ENCODE measurements at regions not wholly inside any gene's neighbourhood (a gene's known extent, or its start where the extent isn't known, plus 50 kb on each side); places are given as distances from the start of the nearest gene placed in this dataset.
"Not testable (repeated sequence)": the region's sequence is repeated elsewhere in the genome, so short reads cannot be mapped to it uniquely, and the experiment has no call there.

- no peaks in the 10 kb centered on the region for H3K9me3 Mint-ChIP-seq
- no peaks in the 10 kb centered on the region for H3K4me1 Mint-ChIP-seq
- no peaks in the 10 kb centered on the region for H3K27me3 Mint-ChIP-seq
These were observed 154.3 kb upstream of the FGF10 start for GRCh38 chr5:44543511-44543910.

GRCh38 chr5:44542470-44542869 is 153.2 kb upstream of the FGF10 start:
- Mint-ChIP-seq H3K27ac (no peak overlapping the region), H3K27me3 (no peaks in the 10 kb centered on the region), H3K4me3 (no peak overlapping the region), H3K4me1 (no peaks in the 10 kb centered on the region), H3K9me3 (no peaks in the 10 kb centered on the region), H3K36me3 (ENCODE audit: low read depth) (no peaks in the 10 kb centered on the region)
- no peak for ATAC-seq (replicated peaks)

More at GRCh38 chr5:44543511-44543910, 154.3 kb upstream of the FGF10 start:
- no peak overlapping the region for H3K4me3 Mint-ChIP-seq
- no peak for ATAC-seq (replicated peaks)
- no peaks in the 10 kb centered on the region for H3K36me3 Mint-ChIP-seq (ENCODE audit: low read depth)
- no peak overlapping the region for H3K27ac Mint-ChIP-seq

- no peak overlapping the region for H3K27ac Mint-ChIP-seq
- no peaks in the 10 kb centered on the region for H3K9me3 Mint-ChIP-seq
- no peaks in the 10 kb centered on the region for H3K4me1 Mint-ChIP-seq
- no peaks in the 10 kb centered on the region for H3K36me3 Mint-ChIP-seq (ENCODE audit: low read depth)
- no peak for ATAC-seq (replicated peaks)
- no peak overlapping the region for H3K4me3 Mint-ChIP-seq
- no peaks in the 10 kb centered on the region for H3K27me3 Mint-ChIP-seq
These were observed 150.3 kb upstream of the FGF10 start for GRCh38 chr5:44539602-44539919.

GRCh38 chr5:44538797-44539601 is 149.8 kb upstream of the FGF10 start:
- H3K4me1 Mint-ChIP-seq: no peaks in the 10 kb centered on the region
- no peaks in the 10 kb centered on the region for H3K27me3 Mint-ChIP-seq
- H3K4me3 Mint-ChIP-seq: no peak overlapping the region
- ATAC-seq (replicated peaks): no peak
- no peak overlapping the region for H3K27ac Mint-ChIP-seq
- H3K9me3 Mint-ChIP-seq: no peaks in the 10 kb centered on the region
- no peaks in the 10 kb centered on the region for H3K36me3 Mint-ChIP-seq (ENCODE audit: low read depth)

GRCh38 chr5:44536650-44537260 is 147.5 kb upstream of the FGF10 start:
- H3K27me3 Mint-ChIP-seq: no peaks in the 10 kb centered on the region
- no peaks in the 10 kb centered on the region for H3K36me3 Mint-ChIP-seq (ENCODE audit: low read depth)
- no peak overlapping the region for H3K4me3 Mint-ChIP-seq
- no peaks in the 10 kb centered on the region for H3K4me1 Mint-ChIP-seq
- H3K9me3 Mint-ChIP-seq: peaks cover 8% of the 10 kb centered on the region
- no peak for ATAC-seq (replicated peaks)
- H3K27ac Mint-ChIP-seq: no peak overlapping the region

- ATAC-seq (replicated peaks): no peak
- Mint-ChIP-seq H3K27ac (no peak overlapping the region), H3K4me3 (no peak overlapping the region), H3K27me3 (no peaks in the 10 kb centered on the region), H3K9me3 (peaks cover 11% of the 10 kb centered on the region), H3K36me3 (ENCODE audit: low read depth) (no peaks in the 10 kb centered on the region), H3K4me1 (no peaks in the 10 kb centered on the region)
These were observed 146.4 kb upstream of the FGF10 start for GRCh38 chr5:44535621-44536020.

GRCh38 chr5:44532981-44533380 is 143.8 kb upstream of the FGF10 start:
- Mint-ChIP-seq H3K27me3 (no peaks in the 10 kb centered on the region), H3K27ac (no peak overlapping the region), H3K4me3 (no peak overlapping the region), H3K36me3 (ENCODE audit: low read depth) (no peaks in the 10 kb centered on the region), H3K4me1 (no peaks in the 10 kb centered on the region), H3K9me3 (peaks cover 21% of the 10 kb centered on the region)
- ATAC-seq (replicated peaks): no peak

- H3K9me3 Mint-ChIP-seq: peaks cover 21% of the 10 kb centered on the region
- not testable (repeated sequence) for H3K36me3 Mint-ChIP-seq (ENCODE audit: low read depth); H3K27ac Mint-ChIP-seq; H3K4me1 Mint-ChIP-seq; ATAC-seq (replicated peaks); H3K27me3 Mint-ChIP-seq; H3K4me3 Mint-ChIP-seq
These were observed 142.5 kb upstream of the FGF10 start for GRCh38 chr5:44531756-44532155.

GRCh38 chr5:44530783-44531182 is 141.6 kb upstream of the FGF10 start:
- H3K27me3 Mint-ChIP-seq; H3K4me3 Mint-ChIP-seq; H3K4me1 Mint-ChIP-seq; ATAC-seq (replicated peaks); H3K36me3 Mint-ChIP-seq (ENCODE audit: low read depth); H3K27ac Mint-ChIP-seq: not testable (repeated sequence)
- peaks cover 21% of the 10 kb centered on the region for H3K9me3 Mint-ChIP-seq

GRCh38 chr5:44511596-44511995 is 122.4 kb upstream of the FGF10 start:
- peaks cover 8% of the 10 kb centered on the region for H3K9me3 Mint-ChIP-seq

GRCh38 chr5:44506561-44506960 is 117.3 kb upstream of the FGF10 start:
- Mint-ChIP-seq H3K9me3 (peaks cover under 1% of the 10 kb centered on the region), H3K4me3 (no peak overlapping the region), H3K4me1 (no peaks in the 10 kb centered on the region), H3K36me3 (ENCODE audit: low read depth) (no peaks in the 10 kb centered on the region), H3K27ac (no peak overlapping the region), H3K27me3 (no peaks in the 10 kb centered on the region)
- no peak for ATAC-seq (replicated peaks)

More at GRCh38 chr5:44511596-44511995, 122.4 kb upstream of the FGF10 start:
- no peaks in the 10 kb centered on the region for H3K27me3 Mint-ChIP-seq
- no peak overlapping the region for H3K4me3 Mint-ChIP-seq
- no peaks in the 10 kb centered on the region for H3K4me1 Mint-ChIP-seq
- no peaks in the 10 kb centered on the region for H3K36me3 Mint-ChIP-seq (ENCODE audit: low read depth)
- ATAC-seq (replicated peaks): no peak
- no peak overlapping the region for H3K27ac Mint-ChIP-seq

GRCh38 chr5:44499381-44499780 is 110.2 kb upstream of the FGF10 start:
- H3K36me3 Mint-ChIP-seq (ENCODE audit: low read depth): no peaks in the 10 kb centered on the region
- no peak for ATAC-seq (replicated peaks)
- no peaks in the 10 kb centered on the region for H3K9me3 Mint-ChIP-seq
- H3K27ac Mint-ChIP-seq: no peak overlapping the region
- no peaks in the 10 kb centered on the region for H3K27me3 Mint-ChIP-seq
- no peaks in the 10 kb centered on the region for H3K4me1 Mint-ChIP-seq
- no peak overlapping the region for H3K4me3 Mint-ChIP-seq

GRCh38 chr5:44497606-44498005 is 108.4 kb upstream of the FGF10 start:
- H3K36me3 Mint-ChIP-seq (ENCODE audit: low read depth): no peaks in the 10 kb centered on the region
- no peak overlapping the region for H3K4me3 Mint-ChIP-seq
- H3K4me1 Mint-ChIP-seq: no peaks in the 10 kb centered on the region
- H3K9me3 Mint-ChIP-seq: no peaks in the 10 kb centered on the region
- no peaks in the 10 kb centered on the region for H3K27me3 Mint-ChIP-seq
- ATAC-seq (replicated peaks): no peak
- no peak overlapping the region for H3K27ac Mint-ChIP-seq

GRCh38 chr5:44495280-44495679 is 106.1 kb upstream of the FGF10 start:
- Mint-ChIP-seq H3K4me1 (no peaks in the 10 kb centered on the region), H3K36me3 (ENCODE audit: low read depth) (no peaks in the 10 kb centered on the region), H3K4me3 (no peak overlapping the region), H3K9me3 (no peaks in the 10 kb centered on the region), H3K27me3 (no peaks in the 10 kb centered on the region), H3K27ac (no peak overlapping the region)
- ATAC-seq (replicated peaks): no peak

- Mint-ChIP-seq H3K27me3 (no peaks in the 10 kb centered on the region), H3K4me3 (no peak overlapping the region), H3K36me3 (ENCODE audit: low read depth) (no peaks in the 10 kb centered on the region), H3K27ac (no peak overlapping the region), H3K4me1 (no peaks in the 10 kb centered on the region), H3K9me3 (no peaks in the 10 kb centered on the region)
- no peak for ATAC-seq (replicated peaks)
These were observed 100.5 kb upstream of the FGF10 start for GRCh38 chr5:44489759-44490158.
